ENCODE measurements at regions not wholly inside any gene's neighbourhood (a gene's known extent, or its start where the extent isn't known, plus 50 kb on each side); places are given as distances from the start of the nearest gene placed in this dataset.

DNA sequence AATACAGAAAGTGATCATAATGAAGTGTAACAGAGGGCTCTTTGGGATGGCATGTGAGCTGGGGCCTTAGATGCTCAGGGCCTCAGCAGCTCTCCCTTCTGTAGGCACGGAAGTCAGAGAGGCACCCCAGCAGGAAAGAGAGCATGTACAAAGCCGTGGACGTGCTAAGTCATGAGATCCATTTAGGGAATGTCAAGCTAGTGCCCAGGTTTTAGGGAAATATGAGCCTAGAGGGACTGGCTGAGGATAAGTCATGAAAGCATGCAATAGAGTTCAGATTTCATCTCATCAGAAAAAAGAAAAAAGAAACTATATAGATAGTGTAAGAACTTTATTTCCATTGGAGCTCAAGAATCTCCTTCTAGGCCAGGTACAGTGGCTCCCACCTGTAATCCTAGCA lies 379.5 kb upstream of the KLF4 start:
- H3K9ac ChIP-seq (ENCODE audit: low read length), result no peak overlapping the region
- H3K79me2 ChIP-seq (ENCODE audit: insufficient read depth, low read length), result no peaks in the 10 kb centered on the region
- H4K20me1 ChIP-seq (ENCODE audit: insufficient read depth, low read length), result no peaks in the 10 kb centered on the region
- TF ChIP-seq EZH2 (IDR thresholded peaks at IDR 0.05; ENCODE audit: borderline replicate concordance, low read length), result no peak
- TF ChIP-seq, protein P1, sequence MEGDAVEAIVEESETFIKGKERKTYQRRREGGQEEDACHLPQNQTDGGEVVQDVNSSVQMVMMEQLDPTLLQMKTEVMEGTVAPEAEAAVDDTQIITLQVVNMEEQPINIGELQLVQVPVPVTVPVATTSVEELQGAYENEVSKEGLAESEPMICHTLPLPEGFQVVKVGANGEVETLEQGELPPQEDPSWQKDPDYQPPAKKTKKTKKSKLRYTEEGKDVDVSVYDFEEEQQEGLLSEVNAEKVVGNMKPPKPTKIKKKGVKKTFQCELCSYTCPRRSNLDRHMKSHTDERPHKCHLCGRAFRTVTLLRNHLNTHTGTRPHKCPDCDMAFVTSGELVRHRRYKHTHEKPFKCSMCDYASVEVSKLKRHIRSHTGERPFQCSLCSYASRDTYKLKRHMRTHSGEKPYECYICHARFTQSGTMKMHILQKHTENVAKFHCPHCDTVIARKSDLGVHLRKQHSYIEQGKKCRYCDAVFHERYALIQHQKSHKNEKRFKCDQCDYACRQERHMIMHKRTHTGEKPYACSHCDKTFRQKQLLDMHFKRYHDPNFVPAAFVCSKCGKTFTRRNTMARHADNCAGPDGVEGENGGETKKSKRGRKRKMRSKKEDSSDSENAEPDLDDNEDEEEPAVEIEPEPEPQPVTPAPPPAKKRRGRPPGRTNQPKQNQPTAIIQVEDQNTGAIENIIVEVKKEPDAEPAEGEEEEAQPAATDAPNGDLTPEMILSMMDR (IDR thresholded peaks at IDR 0.05; ENCODE audit: low read length), result no peak
- no peaks in the 10 kb centered on the region for H3K27me3 ChIP-seq (ENCODE audit: insufficient read depth, low read length)
- no peak overlapping the region for H3K27ac ChIP-seq (ENCODE audit: low read depth, low read length, poor library complexity, severe bottlenecking)
- H3K4me2 ChIP-seq (ENCODE audit: low read length), result no peak overlapping the region
- no peak overlapping the region for H2AFZ ChIP-seq (ENCODE audit: low read length)
- no peaks in the 10 kb centered on the region for H3K9me2 ChIP-seq (ENCODE audit: low read depth, low read length)
- H3K36me3 ChIP-seq (ENCODE audit: insufficient read depth, low read length), result no peaks in the 10 kb centered on the region
- no peaks in the 10 kb centered on the region for H3F3A ChIP-seq (ENCODE audit: insufficient read depth, low read length)
- no peaks in the 10 kb centered on the region for H3K9me3 ChIP-seq (ENCODE audit: low read length)
- no peaks in the 10 kb centered on the region for H3K4me1 ChIP-seq (ENCODE audit: insufficient read depth, low read length, severe bottlenecking)
- no peak overlapping the region for H3K4me3 ChIP-seq (ENCODE audit: low read depth, low read length, poor library complexity, severe bottlenecking)

DNA sequence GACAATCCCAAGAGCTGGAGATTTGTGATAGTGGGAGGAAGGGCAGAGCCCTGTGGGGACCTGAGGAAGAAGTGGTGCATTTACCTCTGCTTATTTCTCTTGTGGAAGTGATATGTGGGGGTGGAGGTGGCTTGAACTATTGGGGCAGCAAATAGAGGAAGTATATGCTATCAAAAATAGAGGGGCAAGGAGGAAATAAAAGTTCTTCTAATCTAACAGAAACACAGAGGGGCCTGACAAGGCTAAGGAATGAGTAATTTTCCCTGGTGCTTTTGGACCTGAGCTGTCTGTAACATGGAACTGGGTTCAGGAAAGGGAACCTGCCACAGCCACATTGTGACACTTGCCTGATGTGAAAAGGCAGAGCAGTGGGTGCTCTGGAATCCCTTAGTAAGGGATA lies 378.6 kb upstream of the KLF4 start:
- Histone ChIP-seq H3F3A (ENCODE audit: insufficient read depth, low read length) (no peaks in the 10 kb centered on the region), H3K9me2 (ENCODE audit: low read depth, low read length) (no peaks in the 10 kb centered on the region), H3K4me3 (ENCODE audit: low read depth, low read length, poor library complexity, severe bottlenecking) (no peak overlapping the region), H2AFZ (ENCODE audit: low read length) (no peak overlapping the region), H3K4me2 (ENCODE audit: low read length) (no peak overlapping the region), H3K36me3 (ENCODE audit: insufficient read depth, low read length) (no peaks in the 10 kb centered on the region), H3K79me2 (ENCODE audit: insufficient read depth, low read length) (no peaks in the 10 kb centered on the region), H3K27me3 (ENCODE audit: insufficient read depth, low read length) (no peaks in the 10 kb centered on the region), H3K9ac (ENCODE audit: low read length) (no peak overlapping the region), H4K20me1 (ENCODE audit: insufficient read depth, low read length) (no peaks in the 10 kb centered on the region), H3K4me1 (ENCODE audit: insufficient read depth, low read length, severe bottlenecking) (no peaks in the 10 kb centered on the region), H3K27ac (ENCODE audit: low read depth, low read length, poor library complexity, severe bottlenecking) (no peak overlapping the region), H3K9me3 (ENCODE audit: low read length) (no peaks in the 10 kb centered on the region)
- TF ChIP-seq, protein P1 (IDR thresholded peaks at IDR 0.05; ENCODE audit: low read length), result no peak
- no peak for TF ChIP-seq EZH2 (IDR thresholded peaks at IDR 0.05; ENCODE audit: borderline replicate concordance, low read length)

DNA sequence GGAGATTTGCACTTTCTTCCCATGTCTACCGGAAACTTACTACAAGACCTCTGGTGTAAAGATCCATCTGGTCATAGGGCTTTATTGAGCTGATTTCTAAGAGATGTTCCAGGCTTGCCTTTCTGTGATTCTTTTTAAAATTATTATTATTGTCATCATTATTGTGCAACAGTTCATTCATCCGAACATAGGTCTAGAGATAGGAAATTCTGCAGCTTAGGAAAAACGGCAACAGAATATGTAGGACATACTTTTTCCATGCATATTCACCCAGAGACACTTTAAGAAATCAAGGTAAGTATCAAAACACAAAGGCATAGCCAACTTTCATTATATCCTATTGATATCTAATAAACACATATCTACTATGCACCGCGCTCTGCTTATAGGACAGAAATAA lies 378.2 kb upstream of the KLF4 start:
- H3F3A ChIP-seq (ENCODE audit: insufficient read depth, low read length), result no peaks in the 10 kb centered on the region
- no peaks in the 10 kb centered on the region for H3K4me1 ChIP-seq (ENCODE audit: insufficient read depth, low read length, severe bottlenecking)
- H3K9me3 ChIP-seq (ENCODE audit: low read length), result no peaks in the 10 kb centered on the region
- no peaks in the 10 kb centered on the region for H3K27me3 ChIP-seq (ENCODE audit: insufficient read depth, low read length)
- no peaks in the 10 kb centered on the region for H3K36me3 ChIP-seq (ENCODE audit: insufficient read depth, low read length)
- H3K9me2 ChIP-seq (ENCODE audit: low read depth, low read length), result no peaks in the 10 kb centered on the region
- H3K9ac ChIP-seq (ENCODE audit: low read length), result no peak overlapping the region
- no peak overlapping the region for H2AFZ ChIP-seq (ENCODE audit: low read length)
- no peak overlapping the region for H3K4me3 ChIP-seq (ENCODE audit: low read depth, low read length, poor library complexity, severe bottlenecking)
- TF ChIP-seq, protein P1 (IDR thresholded peaks at IDR 0.05; ENCODE audit: low read length), result no peak
- no peak for TF ChIP-seq EZH2 (IDR thresholded peaks at IDR 0.05; ENCODE audit: borderline replicate concordance, low read length)
- H3K4me2 ChIP-seq (ENCODE audit: low read length), result no peak overlapping the region
- no peak overlapping the region for H3K27ac ChIP-seq (ENCODE audit: low read depth, low read length, poor library complexity, severe bottlenecking)
- H4K20me1 ChIP-seq (ENCODE audit: insufficient read depth, low read length), result no peaks in the 10 kb centered on the region
- H3K79me2 ChIP-seq (ENCODE audit: insufficient read depth, low read length), result no peaks in the 10 kb centered on the region

Data from OCI-LY1 (cell line).